ENCODE measurements at regions not wholly inside any gene's neighbourhood (a gene's known extent, or its start where the extent isn't known, plus 50 kb on each side); places are given as distances from the start of the nearest gene placed in this dataset.
"Not testable (repeated sequence)": the region's sequence is repeated elsewhere in the genome, so short reads cannot be mapped to it uniquely, and the experiment has no call there.

DNA sequence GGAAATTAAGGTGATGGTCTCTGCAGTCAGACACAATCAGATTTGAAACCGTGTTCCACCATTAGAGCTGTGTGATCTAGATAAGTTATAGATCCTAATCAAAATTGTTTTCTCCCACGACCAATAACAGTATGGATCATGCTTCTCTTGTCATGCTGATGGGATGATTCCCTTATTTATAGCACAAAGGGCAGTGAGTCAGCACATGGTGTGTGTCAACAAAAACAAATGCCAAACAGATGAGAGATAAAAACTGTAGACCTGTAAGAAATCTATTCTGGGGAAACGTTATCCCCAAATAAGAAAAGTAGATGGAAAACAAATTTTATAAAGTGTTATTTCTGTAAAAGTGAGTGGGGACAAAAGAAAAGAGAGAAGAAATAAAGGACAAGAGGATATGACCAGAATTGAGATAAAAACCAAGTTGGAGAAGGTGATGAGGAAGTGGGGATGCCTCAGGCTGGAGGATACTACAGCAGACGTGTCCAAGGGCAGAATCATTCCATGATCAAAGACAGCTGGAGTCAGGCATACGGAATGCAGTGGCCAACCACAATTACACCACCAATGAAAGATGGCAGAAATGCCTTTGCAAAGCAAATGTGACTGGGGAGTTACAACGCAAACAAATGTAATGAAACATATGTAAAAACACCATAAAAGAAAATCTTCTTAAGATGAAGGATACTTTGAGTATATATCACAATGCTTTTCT lies 377.8 kb upstream of the PRKX start:
- Histone ChIP-seq H3K4me3 (no peak overlapping the region), H3K27ac (no peak overlapping the region)

DNA sequence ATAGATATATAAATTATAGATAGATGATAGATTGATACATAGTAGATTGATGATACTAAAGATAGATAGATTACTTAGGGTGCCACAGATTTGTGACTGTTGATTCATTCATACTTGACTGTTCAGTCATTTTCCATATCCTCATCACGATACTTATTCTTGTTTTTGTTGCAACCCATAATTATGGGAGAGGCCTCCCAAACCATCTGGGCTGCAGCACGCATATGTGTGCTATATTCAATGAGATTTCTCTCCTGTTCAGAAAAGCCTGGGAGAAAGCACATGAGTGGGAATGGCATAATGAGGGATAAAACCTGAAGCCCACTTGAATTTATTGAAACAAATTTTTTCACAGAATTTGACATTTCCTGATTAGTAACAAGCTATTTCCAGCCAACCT lies 346.4 kb upstream of the PRKX start:
- no peak overlapping the region for H3K27ac ChIP-seq
- no peak overlapping the region for H3K4me3 ChIP-seq

DNA sequence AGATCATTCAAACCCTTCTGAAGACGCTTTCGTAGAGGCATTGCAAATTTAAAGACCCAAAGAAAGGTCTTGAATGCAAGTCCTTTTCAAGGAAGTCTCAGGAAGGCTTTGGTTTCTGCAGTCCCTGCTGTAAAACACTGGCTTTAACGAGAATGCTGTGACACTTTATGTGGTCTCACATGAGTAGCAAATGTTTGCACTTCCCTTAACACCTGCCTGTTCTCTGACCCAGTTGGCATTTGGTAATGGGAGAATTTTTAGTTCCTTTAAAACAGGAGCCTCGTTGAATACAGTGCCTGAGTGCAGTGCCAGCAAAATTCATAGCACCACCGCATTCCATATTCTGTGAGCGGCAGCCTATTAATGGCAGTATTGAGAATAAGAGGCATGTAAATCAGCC lies 330.5 kb upstream of the PRKX start:
- Histone ChIP-seq H3K4me3 (no peak overlapping the region), H3K27ac (no peak overlapping the region)

DNA sequence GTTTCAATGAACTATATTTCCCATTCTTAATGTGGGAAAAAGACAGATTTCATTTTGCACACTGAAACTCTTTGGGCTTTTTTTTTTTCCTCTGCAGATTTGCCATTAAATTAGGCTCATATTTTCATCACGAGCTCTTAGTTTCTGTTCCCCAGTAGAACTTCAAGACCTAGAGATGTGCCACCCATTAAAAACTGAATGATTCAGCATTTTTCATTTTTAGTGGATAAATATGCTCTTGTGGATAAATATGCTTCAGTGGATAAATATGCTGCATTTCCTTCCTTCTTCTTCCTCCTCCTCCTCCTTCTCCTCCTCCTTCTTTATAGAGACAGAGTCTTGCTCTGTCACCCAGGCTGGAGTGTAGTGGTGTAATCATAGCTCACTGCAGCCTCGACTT lies 322.4 kb upstream of the PRKX start:
- no peak overlapping the region for H3K4me3 ChIP-seq
- H3K27ac ChIP-seq, result no peak overlapping the region

DNA sequence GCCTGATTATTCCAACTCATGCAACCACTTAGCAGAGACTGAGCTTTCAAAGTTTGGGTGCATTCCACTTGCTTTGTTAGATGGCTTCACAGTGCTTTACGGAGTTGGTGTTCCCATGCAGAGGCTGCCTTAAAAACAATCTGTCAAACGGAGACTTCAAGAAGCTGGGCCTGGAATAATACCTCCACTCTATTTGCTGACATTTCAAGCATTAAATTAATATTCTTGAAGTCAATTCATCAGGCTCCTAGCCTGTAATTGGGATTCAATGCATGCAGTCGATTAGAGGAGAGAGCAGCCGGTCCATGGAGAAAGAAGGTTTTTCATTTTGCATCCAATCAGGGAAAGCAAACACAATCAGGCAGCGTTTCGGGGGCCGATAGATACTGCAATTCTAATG lies 314.7 kb upstream of the PRKX start:
- Histone ChIP-seq H3K27ac (no peak overlapping the region), H3K4me3 (no peak overlapping the region)

DNA sequence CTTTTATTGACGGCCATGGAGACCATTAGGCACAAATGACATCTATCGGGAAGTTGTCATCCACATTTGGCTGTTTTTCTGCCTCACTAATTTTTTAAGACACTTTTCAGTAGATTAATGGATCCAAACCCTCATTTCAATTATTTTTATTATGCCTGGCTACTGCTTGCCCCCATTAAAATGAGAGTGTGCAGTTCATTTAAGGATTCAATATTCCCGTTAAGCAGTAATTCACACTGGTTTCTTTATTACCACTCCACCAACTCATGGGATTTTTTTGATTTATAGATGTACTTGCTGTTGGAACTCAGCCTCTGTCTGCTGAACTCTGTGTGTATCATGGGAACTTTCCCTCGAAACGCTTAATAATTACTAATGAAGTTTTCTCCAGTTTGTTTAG lies 291.8 kb upstream of the PRKX start:
- H3K27ac ChIP-seq, result no peak overlapping the region
- H3K4me3 ChIP-seq, result no peak overlapping the region

DNA sequence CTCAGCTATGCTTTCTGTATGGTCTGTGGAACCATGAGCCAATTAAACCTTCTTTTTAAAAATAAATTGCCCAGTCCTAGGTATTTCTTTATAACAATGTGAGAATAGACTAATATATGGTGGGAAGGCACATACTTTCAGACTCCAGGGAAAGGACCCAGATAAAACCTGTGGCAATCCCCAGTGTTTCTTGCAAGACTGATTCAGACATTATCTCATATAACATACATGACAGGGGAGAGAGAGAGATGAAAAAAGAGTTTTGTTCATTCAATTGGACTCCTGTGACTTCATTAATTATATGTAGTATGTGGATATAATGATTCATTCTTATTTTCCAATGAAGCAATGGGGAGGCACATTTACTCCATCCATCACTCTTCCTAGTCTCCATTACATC lies 291.4 kb upstream of the PRKX start:
- Histone ChIP-seq H3K4me3 (no peak overlapping the region), H3K27ac (no peak overlapping the region)

DNA sequence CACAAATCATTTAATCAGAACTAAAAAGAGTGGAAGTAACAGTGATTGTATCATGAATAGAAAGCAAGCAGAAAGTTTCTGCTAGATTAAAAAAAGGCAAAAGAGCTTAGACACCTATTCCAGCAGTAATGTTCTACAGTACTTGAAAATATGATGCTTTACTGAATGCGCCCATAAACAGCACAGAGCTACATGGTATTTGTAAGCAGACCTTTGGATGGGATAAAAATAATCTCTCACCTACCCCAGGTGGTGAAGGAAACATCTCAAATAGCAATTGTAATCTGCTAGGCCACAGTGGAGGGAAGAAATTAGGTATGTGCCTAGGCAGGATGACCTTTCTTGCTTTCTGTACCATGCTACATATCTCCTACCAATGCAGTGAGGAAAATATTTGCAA lies 280.9 kb upstream of the PRKX start:
- Histone ChIP-seq H3K27ac (no peak overlapping the region), H3K4me3 (no peak overlapping the region)

DNA sequence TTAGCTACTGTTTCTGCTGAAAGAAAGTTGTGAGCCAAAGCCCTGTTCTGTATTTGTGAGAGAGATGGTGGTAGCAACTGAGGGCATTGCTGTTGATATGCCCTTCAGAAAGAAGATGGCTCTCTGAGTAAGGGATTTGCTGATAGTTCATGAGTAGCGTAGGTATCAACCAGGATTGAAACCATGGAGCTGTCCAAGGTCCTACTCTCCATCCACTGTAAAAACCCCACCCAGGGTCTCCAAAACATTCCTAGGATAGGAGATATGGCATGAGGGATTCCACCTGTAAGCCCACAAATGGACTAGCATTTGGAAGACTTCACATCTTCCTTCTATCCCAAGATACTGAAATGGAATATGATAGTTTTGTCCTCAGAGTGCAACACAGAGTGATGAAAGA lies 277.1 kb upstream of the PRKX start:
- H3K27ac ChIP-seq, result no peak overlapping the region
- H3K4me3 ChIP-seq, result no peak overlapping the region

DNA sequence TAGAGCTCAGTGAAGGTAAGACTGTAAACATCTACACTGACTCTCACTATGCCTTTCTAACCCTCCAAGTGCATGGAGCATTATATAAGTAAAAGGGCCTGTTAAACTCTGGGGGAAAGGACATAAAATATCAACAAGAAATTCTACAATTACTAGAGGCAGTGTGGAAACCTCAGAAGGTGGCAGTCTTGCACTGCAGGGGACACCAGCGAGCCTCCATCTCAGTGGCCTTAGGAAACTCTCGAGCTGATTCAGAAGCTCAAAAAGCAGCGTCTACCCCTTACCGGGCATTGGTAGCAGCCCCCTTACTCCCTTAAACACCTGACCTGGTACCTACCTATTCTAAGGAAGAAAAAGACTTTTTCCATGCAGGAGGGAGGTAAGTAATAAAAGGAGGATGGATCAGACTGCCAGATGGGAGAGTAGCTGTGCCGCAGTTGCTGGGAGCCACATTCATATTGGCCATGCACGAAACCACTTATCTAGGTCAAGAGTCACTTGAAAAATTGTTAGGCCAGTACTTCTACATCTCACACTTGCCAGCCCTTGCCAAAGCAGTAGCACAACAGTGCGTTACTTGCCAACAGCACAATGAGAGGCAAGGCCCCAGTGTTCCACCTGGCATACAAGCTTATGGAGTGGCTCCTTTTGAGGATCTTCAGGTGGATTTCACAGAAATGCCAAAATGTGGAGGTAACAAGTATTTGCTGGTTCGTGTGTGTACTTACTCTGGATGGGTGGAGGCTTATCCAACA lies 258.8 kb upstream of the PRKX start:
- H3K27ac ChIP-seq, H3K4me3 ChIP-seq: not testable (repeated sequence)

DNA sequence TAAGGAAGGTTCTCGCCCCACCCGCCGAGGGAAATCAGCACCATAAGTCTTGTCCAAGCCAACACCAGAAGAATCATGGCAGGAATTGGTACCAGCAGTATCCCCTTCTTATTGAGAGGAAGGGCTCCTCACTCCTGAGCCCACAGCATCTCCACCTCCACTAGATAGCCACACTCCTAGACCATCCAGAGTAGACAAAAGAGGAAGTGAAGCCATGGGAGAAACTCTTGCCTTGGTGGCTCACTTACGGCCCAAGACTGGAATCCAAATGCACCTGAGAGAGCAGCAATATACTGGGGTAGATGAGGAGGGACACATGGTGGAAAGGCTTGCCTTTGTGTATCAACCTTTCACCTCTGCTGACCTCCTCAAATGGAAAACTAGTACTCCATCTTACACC lies 255.3 kb upstream of the PRKX start:
- no peak overlapping the region for H3K4me3 ChIP-seq

DNA sequence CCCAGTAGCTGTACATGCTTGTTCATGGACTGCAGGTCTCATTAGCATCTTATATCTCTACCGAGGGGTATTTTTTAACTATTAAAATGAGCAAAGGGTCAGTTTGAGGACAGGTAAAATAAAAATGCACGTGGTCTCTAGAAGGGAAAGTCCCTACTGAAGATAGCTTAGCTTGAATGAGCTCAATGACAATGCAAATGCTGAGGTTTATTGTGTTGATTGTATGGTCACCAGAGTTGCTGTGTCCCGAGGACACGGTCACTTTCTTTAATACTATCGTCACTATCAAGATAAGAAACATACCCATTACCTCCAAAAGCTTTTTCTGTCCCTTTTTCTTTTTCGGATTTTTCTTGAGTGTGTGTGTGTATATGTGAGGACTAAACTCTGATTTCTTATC lies 250.5 kb upstream of the PRKX start:
- Histone ChIP-seq H3K4me3 (no peak overlapping the region), H3K27ac (no peak overlapping the region)

More for the DNA sequence above, 255.3 kb upstream of the PRKX start:
- H3K27ac ChIP-seq, result no peak overlapping the region

DNA sequence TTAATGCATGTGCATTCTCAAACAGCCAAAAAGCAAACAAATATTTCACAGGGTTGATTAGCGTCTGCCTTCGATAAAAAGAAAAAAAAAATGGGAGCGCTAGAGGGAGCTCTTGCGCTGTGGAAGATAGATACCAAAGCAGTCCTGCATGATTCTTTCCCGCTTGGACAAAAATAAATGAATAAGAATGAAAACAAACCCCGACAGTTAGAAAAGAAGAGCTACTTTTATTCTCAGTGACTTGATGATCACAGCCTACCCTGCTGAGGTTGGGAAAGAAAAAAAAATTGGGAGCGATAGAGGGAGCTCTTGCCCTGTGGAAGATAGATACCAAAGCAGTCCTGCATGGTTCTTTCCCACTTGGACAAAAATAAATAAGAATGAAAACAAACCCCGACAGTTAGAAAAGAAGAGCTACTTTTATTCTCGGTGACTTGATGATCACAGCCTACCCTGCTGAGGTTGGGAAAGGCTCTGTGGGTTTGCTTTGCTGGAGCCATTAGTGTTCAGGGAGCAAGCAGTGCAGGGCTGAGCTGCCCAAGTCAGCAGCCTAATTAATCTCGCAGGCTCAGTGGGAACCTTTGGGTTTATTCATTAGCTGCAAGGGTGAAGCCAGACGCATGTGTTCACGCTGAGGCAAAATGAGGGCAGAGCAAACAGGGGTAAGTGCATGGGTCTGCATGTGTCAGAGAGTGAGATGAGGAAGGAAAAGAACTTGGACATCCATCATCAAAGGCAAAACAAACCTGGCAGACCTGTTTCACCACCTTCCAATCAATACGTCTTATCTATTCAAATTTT lies 249.3 kb upstream of the PRKX start:
- Histone ChIP-seq H3K4me3 (no peak overlapping the region), H3K27ac (no peak overlapping the region)

DNA sequence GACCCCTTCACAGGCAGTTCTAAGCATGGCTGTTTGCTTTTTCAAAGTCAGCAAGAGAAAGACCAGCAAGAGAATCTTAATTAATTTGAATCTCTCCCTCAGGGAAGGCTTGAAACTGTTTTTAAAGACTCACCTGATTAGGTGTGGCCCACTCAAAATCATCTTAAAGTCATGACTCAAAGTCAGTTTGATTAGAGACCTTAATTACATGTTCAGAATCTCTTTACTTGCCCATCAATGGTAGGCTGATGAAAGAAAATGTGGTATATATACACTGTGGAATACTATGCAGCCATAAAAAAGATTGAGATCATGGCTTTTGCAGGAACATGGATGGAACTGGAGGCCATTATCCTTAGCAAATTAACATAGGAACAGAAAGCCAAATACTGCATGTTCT lies 247.5 kb upstream of the PRKX start:
- Histone ChIP-seq H3K4me3 (no peak overlapping the region), H3K27ac (no peak overlapping the region)

DNA sequence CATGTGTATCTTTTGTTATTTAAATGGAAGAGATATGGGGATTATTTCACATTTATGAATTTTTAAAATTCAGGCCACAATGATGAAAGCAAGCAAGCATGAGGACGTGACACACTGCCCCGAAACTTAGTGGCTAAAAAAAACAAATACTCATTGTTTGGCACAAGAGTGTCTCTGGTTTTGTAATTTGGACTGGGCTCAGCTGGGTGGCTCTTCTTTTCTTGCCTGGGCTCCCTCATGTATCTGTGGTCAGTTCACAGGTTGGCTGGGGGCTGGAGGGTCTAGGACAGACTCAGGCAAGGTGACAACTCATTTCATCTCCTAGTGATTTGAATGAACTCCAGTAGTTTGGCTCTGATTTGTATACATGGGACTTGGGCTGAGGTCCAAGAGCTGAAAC lies 238.4 kb upstream of the PRKX start:
- H3K27ac ChIP-seq, result no peak overlapping the region
- H3K4me3 ChIP-seq, result no peak overlapping the region

DNA sequence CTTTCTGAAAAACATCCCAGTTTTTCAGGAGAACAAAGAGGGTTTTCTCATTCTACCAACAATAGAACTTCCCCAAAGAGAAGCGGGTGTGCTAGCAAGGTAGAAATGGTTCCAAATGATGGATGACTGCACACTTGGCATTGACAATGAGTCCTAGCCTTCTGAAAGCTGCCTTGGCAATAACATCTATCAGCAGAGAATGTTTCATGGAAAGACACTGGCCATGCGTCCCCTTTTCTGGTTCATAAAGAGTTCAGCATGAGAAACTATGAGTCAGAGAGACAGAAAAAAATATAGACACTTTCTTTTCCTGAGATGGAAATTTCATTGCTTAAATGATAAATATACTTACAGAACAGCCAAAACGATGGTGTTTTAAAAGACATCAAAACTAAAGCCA lies 236.9 kb upstream of the PRKX start:
- Histone ChIP-seq H3K4me3 (no peak overlapping the region), H3K27ac (no peak overlapping the region)

DNA sequence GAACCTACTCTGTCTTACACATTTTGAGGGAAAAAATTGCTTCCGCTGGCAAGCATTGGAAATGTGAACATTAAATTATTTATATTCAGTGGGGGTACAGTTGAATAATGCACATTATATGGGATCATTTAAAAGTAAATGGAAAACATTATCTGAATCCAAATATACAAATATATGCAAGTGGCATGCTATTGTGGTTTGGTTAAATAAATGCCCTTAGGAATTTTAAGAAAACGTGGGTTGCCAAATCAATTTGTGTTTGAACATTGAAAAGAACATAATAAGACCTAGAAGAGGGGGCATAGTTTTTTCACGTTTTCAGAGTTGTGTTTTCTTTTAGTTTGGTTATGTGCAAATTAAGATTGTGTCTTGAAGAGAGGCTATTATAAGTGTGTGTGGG lies 230.5 kb upstream of the PRKX start:
- Histone ChIP-seq H3K4me3 (no peak overlapping the region), H3K27ac (no peak overlapping the region)

DNA sequence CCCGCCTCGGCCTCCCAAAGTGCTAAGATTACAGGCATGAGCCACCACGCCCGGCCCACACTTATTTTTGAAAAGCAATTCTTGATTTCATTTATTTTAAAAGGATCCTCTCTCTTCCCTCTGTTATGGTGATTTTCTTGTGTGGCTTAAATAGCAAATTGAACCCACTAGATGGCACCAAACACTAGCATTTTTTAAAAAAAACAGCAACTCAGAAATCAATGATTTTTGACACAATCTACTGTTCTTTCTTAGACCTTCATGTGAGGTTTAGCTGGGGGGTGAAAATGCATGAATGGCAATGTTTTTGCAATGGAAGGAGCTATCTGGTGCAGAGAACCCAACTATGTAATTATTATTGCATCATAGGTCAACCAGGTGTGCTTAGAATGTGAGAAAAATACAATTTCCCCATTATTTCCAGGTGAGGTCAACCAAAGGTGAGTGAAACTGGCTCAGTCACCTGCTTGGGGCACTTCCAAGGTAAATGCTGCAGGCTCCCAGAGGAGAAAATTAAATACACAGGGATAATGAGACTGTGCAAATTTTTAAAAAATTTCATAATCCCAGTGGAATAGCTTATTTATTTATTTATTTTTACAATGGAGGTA lies 226.7 kb upstream of the PRKX start:
- H3K4me3 ChIP-seq, result no peak overlapping the region
- H3K27ac ChIP-seq, result no peak overlapping the region

DNA sequence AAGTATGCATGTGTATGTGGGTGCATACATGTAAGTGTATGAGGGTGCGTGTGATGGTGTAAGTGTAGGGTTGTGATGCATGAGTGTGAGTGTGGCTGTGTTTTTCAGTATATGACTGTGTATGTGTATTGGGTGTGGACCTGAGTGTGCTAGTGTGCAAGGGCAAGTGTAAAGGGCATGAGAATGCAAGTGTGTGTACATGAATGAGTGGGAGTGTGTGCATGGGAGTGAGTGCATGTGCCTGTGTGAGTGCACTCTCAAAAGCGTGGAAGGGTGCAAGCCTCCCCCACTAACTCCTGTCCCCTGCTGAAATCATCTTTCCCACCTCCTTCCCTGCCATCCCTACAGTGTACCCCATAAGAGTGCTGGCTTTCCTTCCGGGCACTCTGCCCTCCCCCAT lies 225.1 kb upstream of the PRKX start:
- no peak overlapping the region for H3K27ac ChIP-seq
- H3K4me3 ChIP-seq, result no peak overlapping the region

DNA sequence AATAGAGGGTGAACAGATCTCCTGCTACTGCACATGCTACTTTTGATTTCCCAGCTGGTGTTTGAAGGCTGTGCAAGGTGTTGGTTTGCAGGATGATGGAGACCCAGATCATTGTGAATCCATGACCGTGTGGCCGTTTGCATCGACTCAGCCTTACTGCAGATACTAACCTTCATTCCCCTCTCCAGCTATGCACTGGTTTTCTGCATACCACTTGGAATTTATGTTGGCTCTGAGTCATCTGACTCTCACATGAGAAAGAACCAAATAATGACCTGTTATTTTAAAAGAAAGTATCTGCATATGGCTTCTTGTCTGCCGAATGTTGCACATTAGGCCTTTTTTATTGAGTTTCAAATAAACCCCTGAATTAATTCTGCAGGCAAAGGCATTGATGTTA lies 221.7 kb upstream of the PRKX start:
- not testable (repeated sequence) for H3K27ac ChIP-seq, H3K4me3 ChIP-seq
